ENCODE measurements at regions not wholly inside any gene's neighbourhood (a gene's known extent, or its start where the extent isn't known, plus 50 kb on each side); places are given as distances from the start of the nearest gene placed in this dataset.

GRCh38 chr13:90305796-90306195, 1041.7 kb upstream of the MIR17HG start:
- H3K23ac ChIP-seq (ENCODE audit: low read length), result no peak overlapping the region
- no peak for DNase-seq
- H4K12ac ChIP-seq (ENCODE audit: low read depth, low read length), result no peak overlapping the region
- no peak overlapping the region for H2AK5ac ChIP-seq (ENCODE audit: low read length)
- H3K9ac ChIP-seq (ENCODE audit: low read length), result no peak overlapping the region
- no peak overlapping the region for H2BK120ac ChIP-seq (ENCODE audit: insufficient read depth, low read length, poor library complexity)
- H3K4me3 ChIP-seq (ENCODE audit: low read depth, low read length), result no peak overlapping the region
- no peak overlapping the region for H2BK5ac ChIP-seq (ENCODE audit: low read depth, low read length, poor library complexity)
- WGBS (ENCODE audit: extremely low coverage, insufficient coverage, insufficient read length), result 100% methylated on average over 1 of the region's 1 CpG
- no peaks in the 10 kb centered on the region for H3K4me1 ChIP-seq (ENCODE audit: control insufficient read depth in 1 of 2, insufficient read depth in 2 of 2, low read length in 2 of 2)
- no peak overlapping the region for H2BK12ac ChIP-seq (ENCODE audit: low read length)
- H3K36me3 ChIP-seq (ENCODE audit: control insufficient read depth in 1 of 2, insufficient read depth in 2 of 2, low read length in 2 of 2), result no peaks in the 10 kb centered on the region
- H3K27ac ChIP-seq (ENCODE audit: low read depth, low read length), result no peak overlapping the region
- no peak overlapping the region for H3K18ac ChIP-seq (ENCODE audit: low read length)
- no peak overlapping the region for H4K8ac ChIP-seq (ENCODE audit: low read depth, low read length)
- H3K4ac ChIP-seq (ENCODE audit: low read depth, low read length), result no peak overlapping the region
- H3K9me3 ChIP-seq (ENCODE audit: insufficient read depth, low read depth, low read length), result no peaks in the 10 kb centered on the region
- H3K79me1 ChIP-seq (ENCODE audit: low read length), result no peaks in the 10 kb centered on the region
- no peak overlapping the region for H3K14ac ChIP-seq (ENCODE audit: low read length)
- no peaks in the 10 kb centered on the region for H3K79me2 ChIP-seq (ENCODE audit: control insufficient read depth, insufficient read depth, low read length, poor library complexity)
- no peak overlapping the region for H2AFZ ChIP-seq (ENCODE audit: insufficient read depth, low read length, poor library complexity)
- H3K4me2 ChIP-seq (ENCODE audit: low read length), result no peak overlapping the region
- H3K27me3 ChIP-seq (ENCODE audit: insufficient read depth, low read length), result no peaks in the 10 kb centered on the region
- H4K91ac ChIP-seq (ENCODE audit: low read depth, low read length), result no peak overlapping the region

- Histone ChIP-seq H3K79me1 (ENCODE audit: low read length) (no peaks in the 10 kb centered on the region), H3K18ac (ENCODE audit: low read length) (no peak overlapping the region), H3K27me3 (ENCODE audit: insufficient read depth, low read length) (no peaks in the 10 kb centered on the region), H4K91ac (ENCODE audit: low read depth, low read length) (no peak overlapping the region), H3K4me2 (ENCODE audit: low read length) (no peak overlapping the region), H2BK120ac (ENCODE audit: insufficient read depth, low read length, poor library complexity) (no peak overlapping the region), H3K4ac (ENCODE audit: low read depth, low read length) (no peak overlapping the region), H2AK5ac (ENCODE audit: low read length) (no peak overlapping the region), H3K27ac (ENCODE audit: low read depth, low read length) (no peak overlapping the region), H3K9me3 (ENCODE audit: insufficient read depth, low read depth, low read length) (no peaks in the 10 kb centered on the region), H2AFZ (ENCODE audit: insufficient read depth, low read length, poor library complexity) (no peak overlapping the region), H3K4me3 (ENCODE audit: low read depth, low read length) (no peak overlapping the region), H3K79me2 (ENCODE audit: control insufficient read depth, insufficient read depth, low read length, poor library complexity) (no peaks in the 10 kb centered on the region), H3K36me3 (ENCODE audit: control insufficient read depth in 1 of 2, insufficient read depth in 2 of 2, low read length in 2 of 2) (no peaks in the 10 kb centered on the region), H2BK12ac (ENCODE audit: low read length) (no peak overlapping the region), H2BK5ac (ENCODE audit: low read depth, low read length, poor library complexity) (no peak overlapping the region), H3K14ac (ENCODE audit: low read length) (no peak overlapping the region), H4K12ac (ENCODE audit: low read depth, low read length) (no peak overlapping the region), H3K9ac (ENCODE audit: low read length) (no peak overlapping the region), H3K23ac (ENCODE audit: low read length) (no peak overlapping the region), H3K4me1 (ENCODE audit: control insufficient read depth in 1 of 2, insufficient read depth in 2 of 2, low read length in 2 of 2) (no peaks in the 10 kb centered on the region), H4K8ac (ENCODE audit: low read depth, low read length) (no peak overlapping the region)
- no CpG with 5 or more reads among the region's 6 CpGs for WGBS (ENCODE audit: extremely low coverage, insufficient coverage, insufficient read length)
- no peak for DNase-seq
Measured at GRCh38 chr13:90307136-90307535, 1040.4 kb upstream of the MIR17HG start.

- Histone ChIP-seq H2AK5ac (ENCODE audit: low read length) (no peak overlapping the region), H3K4me2 (ENCODE audit: low read length) (no peak overlapping the region), H2BK120ac (ENCODE audit: insufficient read depth, low read length, poor library complexity) (no peak overlapping the region), H3K27ac (ENCODE audit: low read depth, low read length) (no peak overlapping the region), H3K36me3 (ENCODE audit: control insufficient read depth in 1 of 2, insufficient read depth in 2 of 2, low read length in 2 of 2) (no peaks in the 10 kb centered on the region), H3K4ac (ENCODE audit: low read depth, low read length) (no peak overlapping the region), H2BK5ac (ENCODE audit: low read depth, low read length, poor library complexity) (no peak overlapping the region), H3K14ac (ENCODE audit: low read length) (no peak overlapping the region), H3K79me2 (ENCODE audit: control insufficient read depth, insufficient read depth, low read length, poor library complexity) (no peaks in the 10 kb centered on the region), H3K79me1 (ENCODE audit: low read length) (no peaks in the 10 kb centered on the region), H4K8ac (ENCODE audit: low read depth, low read length) (no peak overlapping the region), H4K12ac (ENCODE audit: low read depth, low read length) (no peak overlapping the region), H2BK12ac (ENCODE audit: low read length) (no peak overlapping the region), H3K4me3 (ENCODE audit: low read depth, low read length) (no peak overlapping the region), H3K18ac (ENCODE audit: low read length) (no peak overlapping the region), H3K4me1 (ENCODE audit: control insufficient read depth in 1 of 2, insufficient read depth in 2 of 2, low read length in 2 of 2) (no peaks in the 10 kb centered on the region), H2AFZ (ENCODE audit: insufficient read depth, low read length, poor library complexity) (no peak overlapping the region), H4K91ac (ENCODE audit: low read depth, low read length) (no peak overlapping the region), H3K23ac (ENCODE audit: low read length) (no peak overlapping the region), H3K27me3 (ENCODE audit: insufficient read depth, low read length) (no peaks in the 10 kb centered on the region), H3K9ac (ENCODE audit: low read length) (no peak overlapping the region), H3K9me3 (ENCODE audit: insufficient read depth, low read depth, low read length) (no peaks in the 10 kb centered on the region)
- DNase-seq, result no peak
Measured at GRCh38 chr13:90308249-90308648, 1039.2 kb upstream of the MIR17HG start.

GRCh38 chr13:90311929-90312328, 1035.6 kb upstream of the MIR17HG start:
- no peak overlapping the region for H3K4me3 ChIP-seq (ENCODE audit: low read depth, low read length)
- H3K9ac ChIP-seq (ENCODE audit: low read length), result no peak overlapping the region
- H3K23ac ChIP-seq (ENCODE audit: low read length), result no peak overlapping the region
- H2AFZ ChIP-seq (ENCODE audit: insufficient read depth, low read length, poor library complexity), result no peak overlapping the region
- H3K27me3 ChIP-seq (ENCODE audit: insufficient read depth, low read length), result no peaks in the 10 kb centered on the region
- H3K36me3 ChIP-seq (ENCODE audit: control insufficient read depth in 1 of 2, insufficient read depth in 2 of 2, low read length in 2 of 2), result no peaks in the 10 kb centered on the region
- no peak overlapping the region for H4K8ac ChIP-seq (ENCODE audit: low read depth, low read length)
- H4K12ac ChIP-seq (ENCODE audit: low read depth, low read length), result no peak overlapping the region
- peaks cover 0 to 3% of the 10 kb centered on the region in 2 experiments for H3K4me1 ChIP-seq (ENCODE audit: control insufficient read depth in 1 of 2, insufficient read depth in 2 of 2, low read length in 2 of 2)
- H3K9me3 ChIP-seq (ENCODE audit: insufficient read depth, low read depth, low read length), result no peaks in the 10 kb centered on the region
- H2BK120ac ChIP-seq (ENCODE audit: insufficient read depth, low read length, poor library complexity), result no peak overlapping the region
- no peak overlapping the region for H2BK5ac ChIP-seq (ENCODE audit: low read depth, low read length, poor library complexity)
- H2AK5ac ChIP-seq (ENCODE audit: low read length), result no peak overlapping the region
- no peak overlapping the region for H2BK12ac ChIP-seq (ENCODE audit: low read length)
- H3K27ac ChIP-seq (ENCODE audit: low read depth, low read length), result no peak overlapping the region
- no peak overlapping the region for H4K91ac ChIP-seq (ENCODE audit: low read depth, low read length)
- H3K4me2 ChIP-seq (ENCODE audit: low read length), result no peak overlapping the region
- no peaks in the 10 kb centered on the region for H3K79me2 ChIP-seq (ENCODE audit: control insufficient read depth, insufficient read depth, low read length, poor library complexity)
- peaks cover 3% of the 10 kb centered on the region for H3K79me1 ChIP-seq (ENCODE audit: low read length)
- H3K18ac ChIP-seq (ENCODE audit: low read length), result no peak overlapping the region
- H3K4ac ChIP-seq (ENCODE audit: low read depth, low read length), result no peak overlapping the region
- 100% methylated on average over 1 of the region's 7 CpGs for WGBS (ENCODE audit: extremely low coverage, insufficient coverage, insufficient read length)
- H3K14ac ChIP-seq (ENCODE audit: low read length), result no peak overlapping the region
- DNase-seq, result no peak

Measured in trophoblast cell (in vitro differentiated cells and primary cell).